Glutamatergic neuron (in vitro differentiated cells): ENCODE measurements at regions not wholly inside any gene's neighbourhood (a gene's known extent, or its start where the extent isn't known, plus 50 kb on each side); places are given as distances from the start of the nearest gene placed in this dataset.

ENCODE experiments used
- DNase-seq: peaks from one replicate; pipeline ENCODE4 v3.0.0; 2022
- H3K27ac Mint-ChIP-seq: one replicate; pipeline ENCODE4 v1.8.0; 2020; ENCODE audit warnings: mild to moderate bottlenecking, mixed read lengths, inconsistent platforms; ENCODE audit not compliant: unreplicated experiment
- H3K27me3 Mint-ChIP-seq: one replicate; pipeline ENCODE4 v1.8.0; 2020; ENCODE audit warnings: mild to moderate bottlenecking, moderate library complexity, mixed read lengths, inconsistent platforms; ENCODE audit not compliant: unreplicated experiment
- H3K36me3 Mint-ChIP-seq: one replicate; pipeline ENCODE4 v1.8.0; 2020; ENCODE audit warnings: mild to moderate bottlenecking, mixed read lengths, inconsistent platforms; ENCODE audit not compliant: unreplicated experiment
- H3K4me1 Mint-ChIP-seq: one replicate; pipeline ENCODE4 v1.8.0; 2020; ENCODE audit warnings: mild to moderate bottlenecking, low read depth, mixed read lengths, inconsistent platforms; ENCODE audit not compliant: unreplicated experiment
- H3K4me3 Mint-ChIP-seq: one replicate; pipeline ENCODE4 v1.8.0; 2020; ENCODE audit warnings: mild to moderate bottlenecking, mixed read lengths, inconsistent platforms; ENCODE audit not compliant: unreplicated experiment
- H3K9me3 Mint-ChIP-seq: one replicate; pipeline ENCODE4 v1.8.0; 2020; ENCODE audit warnings: mild to moderate bottlenecking, moderate library complexity, mixed read lengths, inconsistent platforms; ENCODE audit not compliant: unreplicated experiment
- TF ChIP-seq, protein P1 (sequence below): fragments of 200-600 bp; sonication (generic); IDR thresholded peaks from one replicate; pipeline ENCODE4 v1.5.0; 2021; ENCODE audit not compliant: partially characterized antibody, unreplicated experiment

DNA sequence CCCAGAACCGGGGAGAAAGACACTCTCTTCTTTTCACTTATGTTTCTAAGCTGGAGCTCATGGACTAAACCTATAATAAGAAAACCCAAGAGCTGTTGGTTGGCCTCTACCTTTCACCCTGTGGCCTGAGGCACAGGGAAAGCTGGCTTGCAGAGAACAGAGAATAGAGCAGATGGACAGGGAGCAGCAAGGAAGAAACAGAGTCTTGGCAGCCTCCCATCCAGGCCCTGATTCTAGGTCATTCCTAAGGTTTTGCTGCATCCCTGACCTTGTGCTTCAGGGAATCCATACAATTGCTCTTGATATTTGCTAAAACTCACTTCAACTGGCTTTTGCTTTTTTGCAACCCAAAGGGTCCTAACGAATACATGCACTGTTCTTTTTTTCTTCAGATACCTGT is 87.8 kb downstream of the SMIM20 start:
- no peak for DNase-seq
- no peaks in the 10 kb centered on the region for H3K4me1 Mint-ChIP-seq

GRCh38 chr4:26003056-26003455 is 89.0 kb downstream of the SMIM20 start:
- H3K4me3 Mint-ChIP-seq, result no peak overlapping the region
- TF ChIP-seq, protein P1, sequence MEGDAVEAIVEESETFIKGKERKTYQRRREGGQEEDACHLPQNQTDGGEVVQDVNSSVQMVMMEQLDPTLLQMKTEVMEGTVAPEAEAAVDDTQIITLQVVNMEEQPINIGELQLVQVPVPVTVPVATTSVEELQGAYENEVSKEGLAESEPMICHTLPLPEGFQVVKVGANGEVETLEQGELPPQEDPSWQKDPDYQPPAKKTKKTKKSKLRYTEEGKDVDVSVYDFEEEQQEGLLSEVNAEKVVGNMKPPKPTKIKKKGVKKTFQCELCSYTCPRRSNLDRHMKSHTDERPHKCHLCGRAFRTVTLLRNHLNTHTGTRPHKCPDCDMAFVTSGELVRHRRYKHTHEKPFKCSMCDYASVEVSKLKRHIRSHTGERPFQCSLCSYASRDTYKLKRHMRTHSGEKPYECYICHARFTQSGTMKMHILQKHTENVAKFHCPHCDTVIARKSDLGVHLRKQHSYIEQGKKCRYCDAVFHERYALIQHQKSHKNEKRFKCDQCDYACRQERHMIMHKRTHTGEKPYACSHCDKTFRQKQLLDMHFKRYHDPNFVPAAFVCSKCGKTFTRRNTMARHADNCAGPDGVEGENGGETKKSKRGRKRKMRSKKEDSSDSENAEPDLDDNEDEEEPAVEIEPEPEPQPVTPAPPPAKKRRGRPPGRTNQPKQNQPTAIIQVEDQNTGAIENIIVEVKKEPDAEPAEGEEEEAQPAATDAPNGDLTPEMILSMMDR, result no peak
- no peaks in the 10 kb centered on the region for H3K4me1 Mint-ChIP-seq
- H3K9me3 Mint-ChIP-seq, result no peaks in the 10 kb centered on the region
- H3K27ac Mint-ChIP-seq, result no peak overlapping the region
- no peak for DNase-seq
- H3K36me3 Mint-ChIP-seq, result no peaks in the 10 kb centered on the region
- peaks cover 2% of the 10 kb centered on the region for H3K27me3 Mint-ChIP-seq

More for the DNA sequence above, 87.8 kb downstream of the SMIM20 start:
- H3K36me3 Mint-ChIP-seq, result no peaks in the 10 kb centered on the region
- H3K4me3 Mint-ChIP-seq, result no peak overlapping the region
- TF ChIP-seq, protein P1, result no peak
- peaks cover 2% of the 10 kb centered on the region for H3K27me3 Mint-ChIP-seq
- H3K27ac Mint-ChIP-seq, result no peak overlapping the region
- no peaks in the 10 kb centered on the region for H3K9me3 Mint-ChIP-seq

GRCh38 chr4:26004290-26004689 is 90.3 kb downstream of the SMIM20 start:
- H3K27ac Mint-ChIP-seq, result no peak overlapping the region
- H3K27me3 Mint-ChIP-seq, result peaks cover 2% of the 10 kb centered on the region
- DNase-seq, result no peak
- H3K4me3 Mint-ChIP-seq, result no peak overlapping the region
- H3K9me3 Mint-ChIP-seq, result no peaks in the 10 kb centered on the region
- TF ChIP-seq, protein P1, result no peak
- no peaks in the 10 kb centered on the region for H3K36me3 Mint-ChIP-seq
- no peaks in the 10 kb centered on the region for H3K4me1 Mint-ChIP-seq

DNA sequence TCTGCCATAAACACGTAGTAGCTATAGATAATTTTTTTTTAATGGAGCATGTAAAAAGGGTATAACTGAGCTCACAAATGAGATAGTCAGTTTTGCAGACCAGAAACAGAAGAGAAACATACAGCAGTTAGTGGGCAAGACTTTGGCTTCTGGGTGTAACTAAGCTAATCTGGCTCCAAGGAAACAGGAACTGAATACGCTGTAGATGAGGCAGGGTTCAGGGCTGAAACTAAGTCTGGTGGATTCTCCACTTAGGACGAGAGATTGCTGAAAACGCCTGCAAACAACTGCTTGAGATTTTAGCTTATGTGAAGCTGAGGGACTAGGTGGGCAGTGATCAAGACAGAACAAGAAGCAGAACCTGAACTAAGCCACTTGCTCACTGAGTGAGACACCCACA is 91.7 kb downstream of the SMIM20 start:
- Mint-ChIP-seq H3K36me3 (no peaks in the 10 kb centered on the region), H3K27ac (no peak overlapping the region), H3K4me3 (no peak overlapping the region), H3K27me3 (peaks cover 2% of the 10 kb centered on the region), H3K4me1 (no peaks in the 10 kb centered on the region), H3K9me3 (no peaks in the 10 kb centered on the region)
- TF ChIP-seq, protein P1, result no peak
- no peak for DNase-seq

- Mint-ChIP-seq H3K9me3 (no peaks in the 10 kb centered on the region), H3K27ac (no peak overlapping the region), H3K27me3 (peaks cover 2% of the 10 kb centered on the region), H3K4me1 (no peaks in the 10 kb centered on the region), H3K4me3 (no peak overlapping the region), H3K36me3 (no peaks in the 10 kb centered on the region)
- TF ChIP-seq, protein P1, result no peak
- no peak for DNase-seq
Measured at GRCh38 chr4:26008737-26009136, 94.7 kb downstream of the SMIM20 start.
